GM18907 (cell line): ENCODE measurements at regions not wholly inside any gene's neighbourhood (a gene's known extent, or its start where the extent isn't known, plus 50 kb on each side); places are given as distances from the start of the nearest gene placed in this dataset.

Experiments
- ATAC-seq: cut with Tn5 transposase; IDR thresholded peaks from one replicate; pipeline ENCODE4 v1.9.1; 2021; ENCODE audit warnings: mild to moderate bottlenecking, moderate library complexity; ENCODE audit not compliant: unreplicated experiment

GRCh38 chr2:153197402-153198386, 280.9 kb downstream of the RPRM start:
- ATAC-seq = no peak

- no peak for ATAC-seq
Observed at GRCh38 chr2:153196378-153197058, 282.0 kb downstream of the RPRM start.

- ATAC-seq = no peak
Observed at GRCh38 chr2:153195342-153195741, 283.2 kb downstream of the RPRM start.

GRCh38 chr2:153189091-153189888, 289.3 kb downstream of the RPRM start:
- ATAC-seq = no peak

- no peak for ATAC-seq
Observed at GRCh38 chr2:153179808-153180207, 298.8 kb downstream of the RPRM start.

- ATAC-seq = no peak
Observed at GRCh38 chr2:153169609-153170008, 309.0 kb downstream of the RPRM start.

- ATAC-seq = no peak
Observed at GRCh38 chr2:153165021-153165420, 313.5 kb downstream of the RPRM start.

- ATAC-seq = no peak
Observed at GRCh38 chr2:153163055-153163454, 315.5 kb downstream of the RPRM start.

- ATAC-seq = no peak
Observed at GRCh38 chr2:153156743-153157142, 321.8 kb downstream of the RPRM start.

- ATAC-seq = no peak
Observed at GRCh38 chr2:153152036-153152435, 326.5 kb downstream of the RPRM start.

- ATAC-seq = no peak
Observed at GRCh38 chr2:153145470-153145978, 333.0 kb downstream of the RPRM start.

- ATAC-seq = no peak
Observed at GRCh38 chr2:153143540-153143939, 335.0 kb downstream of the RPRM start.

- ATAC-seq = no peak
Observed at GRCh38 chr2:153140498-153140897, 338.1 kb downstream of the RPRM start.

GRCh38 chr2:153138651-153139375, 339.7 kb downstream of the RPRM start:
- no peak for ATAC-seq

- no peak for ATAC-seq
Observed at GRCh38 chr2:153136216-153136615, 342.3 kb downstream of the RPRM start.

- ATAC-seq = no peak
Observed at GRCh38 chr2:153134725-153135124, 343.8 kb downstream of the RPRM start.

GRCh38 chr2:153133716-153134115, 344.8 kb downstream of the RPRM start:
- no peak for ATAC-seq

GRCh38 chr2:153132418-153132817, 346.1 kb downstream of the RPRM start:
- no peak for ATAC-seq

GRCh38 chr2:153115141-153115540, 363.4 kb downstream of the RPRM start:
- no peak for ATAC-seq

GRCh38 chr2:153110486-153110885, 368.1 kb downstream of the RPRM start:
- no peak for ATAC-seq
